ENCODE measurements at regions not wholly inside any gene's neighbourhood (a gene's known extent, or its start where the extent isn't known, plus 50 kb on each side); places are given as distances from the start of the nearest gene placed in this dataset.

DNA sequence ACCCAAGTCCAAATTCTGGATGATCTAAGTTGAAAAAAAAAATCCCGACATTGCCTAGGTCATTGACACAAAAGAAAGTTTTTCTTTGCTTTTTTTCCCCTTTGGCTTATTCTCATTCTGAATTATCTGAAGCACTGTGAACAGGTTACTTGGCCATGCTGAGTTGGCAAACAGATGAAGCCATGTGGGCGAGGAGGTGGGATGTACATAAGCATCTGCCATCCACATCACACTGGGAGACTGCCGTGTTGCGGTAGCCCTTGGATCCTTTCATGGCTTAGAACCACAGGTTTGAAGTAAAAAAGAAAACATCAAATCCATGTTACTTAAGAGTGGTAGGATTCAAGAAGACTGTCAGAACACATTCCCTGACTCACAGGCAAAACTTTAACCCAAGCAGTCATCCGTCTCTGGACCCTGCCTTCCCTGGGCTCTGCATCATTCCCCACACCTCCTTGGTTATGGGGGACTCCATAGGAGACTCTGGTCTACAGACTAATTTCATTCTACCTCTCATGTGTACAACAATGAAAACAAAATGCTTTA, 242.5 kb upstream of the SERP2 start:
- Histone ChIP-seq H2BK15ac (ENCODE audit: low read depth, low read length) (no peak overlapping the region), H2BK12ac (ENCODE audit: insufficient read length, low read depth, low read length) (no peak overlapping the region), H3K4ac (ENCODE audit: low read depth, low read length) (no peak overlapping the region), H4K8ac (replicated peaks; ENCODE audit: insufficient read length, low read depth, low read length) (no peak overlapping the region), H4K5ac (ENCODE audit: insufficient read length, low read depth, low read length) (no peak overlapping the region), H3K79me1 (ENCODE audit: insufficient read depth, low read depth, low read length, poor library complexity, severe bottlenecking) (no peaks in the 10 kb centered on the region), H3K23ac (ENCODE audit: insufficient read length, low read depth, low read length) (no peak overlapping the region), H4K20me1 (ENCODE audit: control insufficient read depth, insufficient read depth, insufficient read length) (no peaks in the 10 kb centered on the region), H3K4me1 (ENCODE audit: insufficient read depth, low read length) (no peaks in the 10 kb centered on the region), H2AK5ac (ENCODE audit: insufficient read length, low read length) (no peak overlapping the region), H3K9me3 (ENCODE audit: control insufficient read depth, low read depth, low read length) (no peaks in the 10 kb centered on the region), H3K14ac (ENCODE audit: insufficient read depth, low read length) (no peak overlapping the region), H4K91ac (ENCODE audit: insufficient read length, low read depth, low read length) (no peak overlapping the region), H3K56ac (ENCODE audit: insufficient read length, low read depth, low read length) (no peak overlapping the region), H2BK20ac (ENCODE audit: low read depth, low read length, poor library complexity, severe bottlenecking) (no peak overlapping the region), H2BK120ac (ENCODE audit: low read depth, low read length, poor library complexity, severe bottlenecking) (no peak overlapping the region), H3T11ph (ENCODE audit: low read length) (no peak overlapping the region), H3K9ac (ENCODE audit: extremely low read depth, insufficient read length, low read length) (no peak overlapping the region), H3K27me3 (ENCODE audit: insufficient read depth, low read length) (no peaks in the 10 kb centered on the region), H2AFZ (ENCODE audit: low read length) (no peak overlapping the region), H3K79me2 (ENCODE audit: insufficient read depth, low read length) (no peaks in the 10 kb centered on the region), H3K23me2 (ENCODE audit: insufficient read length, low read depth, low read length, poor library complexity, severe bottlenecking) (no peaks in the 10 kb centered on the region), H3K18ac (ENCODE audit: insufficient read length, low read depth, low read length) (no peak overlapping the region), H3K4me2 (ENCODE audit: insufficient read depth, insufficient read length, low read length) (no peak overlapping the region), H3K27ac (ENCODE audit: insufficient read length, low read depth, low read length) (no peak overlapping the region), H2BK5ac (ENCODE audit: insufficient read length, low read length) (no peak overlapping the region)
- Mint-ChIP-seq H3K27me3 (ENCODE audit: low read depth) (peaks cover 9% of the 10 kb centered on the region; the same call in 1 of the 2 replicates), H3K36me3 (ENCODE audit: insufficient read depth in 1 of 3, low read depth in 3 of 3) (no peaks in the 10 kb centered on the region), H3K4me3 (no peak overlapping the region), H3K9me3 (no peaks in the 10 kb centered on the region), H3K4me1 (no peaks in the 10 kb centered on the region), H3K27ac (no peak overlapping the region)
- WGBS (ENCODE audit: extremely low coverage, insufficient read length, low lambda C conversion rate): no CpG with 5 or more reads among the region's 5 CpGs
- TF ChIP-seq, protein P1, sequence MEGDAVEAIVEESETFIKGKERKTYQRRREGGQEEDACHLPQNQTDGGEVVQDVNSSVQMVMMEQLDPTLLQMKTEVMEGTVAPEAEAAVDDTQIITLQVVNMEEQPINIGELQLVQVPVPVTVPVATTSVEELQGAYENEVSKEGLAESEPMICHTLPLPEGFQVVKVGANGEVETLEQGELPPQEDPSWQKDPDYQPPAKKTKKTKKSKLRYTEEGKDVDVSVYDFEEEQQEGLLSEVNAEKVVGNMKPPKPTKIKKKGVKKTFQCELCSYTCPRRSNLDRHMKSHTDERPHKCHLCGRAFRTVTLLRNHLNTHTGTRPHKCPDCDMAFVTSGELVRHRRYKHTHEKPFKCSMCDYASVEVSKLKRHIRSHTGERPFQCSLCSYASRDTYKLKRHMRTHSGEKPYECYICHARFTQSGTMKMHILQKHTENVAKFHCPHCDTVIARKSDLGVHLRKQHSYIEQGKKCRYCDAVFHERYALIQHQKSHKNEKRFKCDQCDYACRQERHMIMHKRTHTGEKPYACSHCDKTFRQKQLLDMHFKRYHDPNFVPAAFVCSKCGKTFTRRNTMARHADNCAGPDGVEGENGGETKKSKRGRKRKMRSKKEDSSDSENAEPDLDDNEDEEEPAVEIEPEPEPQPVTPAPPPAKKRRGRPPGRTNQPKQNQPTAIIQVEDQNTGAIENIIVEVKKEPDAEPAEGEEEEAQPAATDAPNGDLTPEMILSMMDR (conservative IDR thresholded peaks at IDR 0.05): no peak
- DNase-seq: no peak

All from H9 (cell line).